GM12873 (cell line): ENCODE measurements at regions not wholly inside any gene's neighbourhood (a gene's known extent, or its start where the extent isn't known, plus 50 kb on each side); places are given as distances from the start of the nearest gene placed in this dataset.

ENCODE experiments used
- CTCF ChIP-seq: IDR thresholded peaks from 2 replicates; pipeline ENCODE4 v1.5.1; 2012; ENCODE audit warnings: low read depth, mild to moderate bottlenecking, moderate library complexity, low read length, control low read depth; ENCODE audit not compliant: insufficient read depth; ENCODE audit errors: missing control alignments

GRCh38 chr13:103542648-103543047 is 476.4 kb upstream of the SLC10A2 start:
- TF ChIP-seq CTCF = no peak

- TF ChIP-seq CTCF = no peak
These were observed 474.2 kb upstream of the SLC10A2 start for GRCh38 chr13:103540382-103540765.

- no peak for TF ChIP-seq CTCF
These were observed 473.6 kb upstream of the SLC10A2 start for GRCh38 chr13:103539721-103540381.

GRCh38 chr13:103539265-103539664 is 473.0 kb upstream of the SLC10A2 start:
- no peak for TF ChIP-seq CTCF

GRCh38 chr13:103537616-103538015 is 471.4 kb upstream of the SLC10A2 start:
- TF ChIP-seq CTCF = no peak

GRCh38 chr13:103531278-103531677 is 465.1 kb upstream of the SLC10A2 start:
- no peak for TF ChIP-seq CTCF

- TF ChIP-seq CTCF = no peak
These were observed 462.2 kb upstream of the SLC10A2 start for GRCh38 chr13:103528437-103528836.
